Large intestine (tissue), 3 donors: ENCODE measurements at regions not wholly inside any gene's neighbourhood (a gene's known extent, or its start where the extent isn't known, plus 50 kb on each side); places are given as distances from the start of the nearest gene placed in this dataset.

Experiments used
- DNase-seq, 2 donors: peaks; one replicate each; pipeline versions ENCODE4 v3.0.0 to v3.0.0-alpha.2; 2013
- H3K27ac ChIP-seq: one replicate; pipeline ENCODE4 v1.5.1; 2013; ENCODE audit warnings: low read length
- H3K27me3 ChIP-seq: 2 replicates; pipeline ENCODE4 v1.6.1; 2013; ENCODE audit warnings: low read length; ENCODE audit not compliant: control insufficient read depth, insufficient read depth
- H3K36me3 ChIP-seq: 2 replicates; pipeline ENCODE4 v1.6.1; 2013; ENCODE audit warnings: low read length; ENCODE audit not compliant: control insufficient read depth, insufficient read depth
- H3K4me1 ChIP-seq: one replicate; pipeline ENCODE4 v1.6.1; 2013; ENCODE audit warnings: low read length; ENCODE audit not compliant: control insufficient read depth, insufficient read depth
- H3K4me3 ChIP-seq: one replicate; pipeline ENCODE4 v1.5.1; 2013; ENCODE audit warnings: low read length
- H3K9me3 ChIP-seq: one replicate; pipeline ENCODE4 v1.6.1; 2013; ENCODE audit warnings: mild to moderate bottlenecking, low read depth, low read length, moderate library complexity; ENCODE audit not compliant: control insufficient read depth
- WGBS: methylation state at CpG from one replicate; pipeline ENCODE4 v1.1.5; 2013; ENCODE audit warnings: low lambda C conversion rate; ENCODE audit not compliant: insufficient coverage; 5-methylcytosine and 5-hydroxymethylcytosine counted together

GRCh38 chr14:88064841-88065240 lies 59.9 kb downstream of the GPR65 start:
- Histone ChIP-seq H3K9me3 (peaks cover 6% of the 10 kb centered on the region), H3K4me3 (no peak overlapping the region), H3K27me3 (no peaks in the 10 kb centered on the region), H3K4me1 (peaks cover 4% of the 10 kb centered on the region), H3K27ac (peak overlapping the region; percentile 65), H3K36me3 (no peaks in the 10 kb centered on the region)
- peak; percentile 67 to 85 for DNase-seq
- no CpG with 5 or more reads among the region's 4 CpGs for WGBS

GRCh38 chr14:88069677-88070076 lies 64.7 kb downstream of the GPR65 start:
- no peaks in the 10 kb centered on the region for H3K36me3 ChIP-seq
- no peak for DNase-seq
- no peak overlapping the region for H3K4me3 ChIP-seq
- no CpG with 5 or more reads among the region's 1 CpG for WGBS
- no peak overlapping the region for H3K27ac ChIP-seq
- peaks cover 3% of the 10 kb centered on the region for H3K4me1 ChIP-seq
- no peaks in the 10 kb centered on the region for H3K27me3 ChIP-seq
- peaks cover 14% of the 10 kb centered on the region for H3K9me3 ChIP-seq

- H3K27ac ChIP-seq, result peak overlapping the region; percentile 73
- 17% methylated on average over 1 of the region's 4 CpGs for WGBS
- peaks cover 9% of the 10 kb centered on the region for H3K4me1 ChIP-seq
- peak; percentile 58 to 84 for DNase-seq
- H3K9me3 ChIP-seq, result peaks cover 3% of the 10 kb centered on the region
- H3K27me3 ChIP-seq, result no peaks in the 10 kb centered on the region
- no peaks in the 10 kb centered on the region for H3K36me3 ChIP-seq
- peak overlapping the region; percentile 24 for H3K4me3 ChIP-seq
Observed at GRCh38 chr14:88075269-88075981, 70.5 kb downstream of the GPR65 start.

GRCh38 chr14:88078525-88078924 lies 73.6 kb downstream of the GPR65 start:
- H3K9me3 ChIP-seq, result peaks cover 3% of the 10 kb centered on the region
- no peaks in the 10 kb centered on the region for H3K36me3 ChIP-seq
- no peak overlapping the region for H3K4me3 ChIP-seq
- no peak for DNase-seq
- H3K27me3 ChIP-seq, result no peaks in the 10 kb centered on the region
- H3K27ac ChIP-seq, result no peak overlapping the region
- WGBS, result no CpG with 5 or more reads among the region's 1 CpG
- H3K4me1 ChIP-seq, result peaks cover 6% of the 10 kb centered on the region

GRCh38 chr14:88079624-88080023 lies 74.7 kb downstream of the GPR65 start:
- H3K4me1 ChIP-seq, result peaks cover 6% of the 10 kb centered on the region
- no peaks in the 10 kb centered on the region for H3K36me3 ChIP-seq
- H3K27me3 ChIP-seq, result no peaks in the 10 kb centered on the region
- no peak overlapping the region for H3K4me3 ChIP-seq
- no CpG with 5 or more reads among the region's 2 CpGs for WGBS
- DNase-seq, result no peak
- H3K27ac ChIP-seq, result no peak overlapping the region
- no peaks in the 10 kb centered on the region for H3K9me3 ChIP-seq

- no CpG with 5 or more reads among the region's 1 CpG for WGBS
- Histone ChIP-seq H3K27ac (no peak overlapping the region), H3K4me1 (no peaks in the 10 kb centered on the region), H3K27me3 (no peaks in the 10 kb centered on the region), H3K4me3 (no peak overlapping the region), H3K9me3 (no peaks in the 10 kb centered on the region), H3K36me3 (no peaks in the 10 kb centered on the region)
- no peak for DNase-seq
Observed at GRCh38 chr14:88085736-88086135, 80.8 kb downstream of the GPR65 start.

GRCh38 chr14:88089445-88089844 lies 84.5 kb downstream of the GPR65 start:
- Histone ChIP-seq H3K4me3 (no peak overlapping the region), H3K27me3 (no peaks in the 10 kb centered on the region), H3K9me3 (no peaks in the 10 kb centered on the region), H3K4me1 (no peaks in the 10 kb centered on the region), H3K27ac (no peak overlapping the region), H3K36me3 (no peaks in the 10 kb centered on the region)
- DNase-seq, result no peak

- Histone ChIP-seq H3K27ac (no peak overlapping the region), H3K4me3 (no peak overlapping the region), H3K4me1 (no peaks in the 10 kb centered on the region), H3K27me3 (no peaks in the 10 kb centered on the region), H3K36me3 (no peaks in the 10 kb centered on the region), H3K9me3 (no peaks in the 10 kb centered on the region)
- DNase-seq, result no peak
Observed at GRCh38 chr14:88092529-88092928, 87.6 kb downstream of the GPR65 start.

GRCh38 chr14:88095791-88096190 lies 90.9 kb downstream of the GPR65 start:
- no peaks in the 10 kb centered on the region for H3K4me1 ChIP-seq
- no peaks in the 10 kb centered on the region for H3K9me3 ChIP-seq
- no peaks in the 10 kb centered on the region for H3K36me3 ChIP-seq
- H3K27me3 ChIP-seq, result no peaks in the 10 kb centered on the region
- no peak overlapping the region for H3K27ac ChIP-seq
- no peak for DNase-seq
- no peak overlapping the region for H3K4me3 ChIP-seq
- 100% methylated on average over 2 of the region's 3 CpGs for WGBS

GRCh38 chr14:88098163-88098562 lies 93.2 kb downstream of the GPR65 start:
- Histone ChIP-seq H3K4me3 (no peak overlapping the region), H3K9me3 (no peaks in the 10 kb centered on the region), H3K27ac (no peak overlapping the region), H3K4me1 (no peaks in the 10 kb centered on the region), H3K36me3 (no peaks in the 10 kb centered on the region), H3K27me3 (no peaks in the 10 kb centered on the region)
- WGBS, result 100% methylated on average over 2 of the region's 3 CpGs
- DNase-seq, result no peak

- no peak for DNase-seq
- no peaks in the 10 kb centered on the region for H3K27me3 ChIP-seq
- H3K4me3 ChIP-seq, result no peak overlapping the region
- H3K27ac ChIP-seq, result no peak overlapping the region
- no peaks in the 10 kb centered on the region for H3K36me3 ChIP-seq
- H3K9me3 ChIP-seq, result peaks cover 3% of the 10 kb centered on the region
- WGBS, result 100% methylated on average over 1 of the region's 1 CpG
- no peaks in the 10 kb centered on the region for H3K4me1 ChIP-seq
Observed at GRCh38 chr14:88104710-88105109, 99.8 kb downstream of the GPR65 start.
